ENCODE measurements at regions not wholly inside any gene's neighbourhood (a gene's known extent, or its start where the extent isn't known, plus 50 kb on each side); places are given as distances from the start of the nearest gene placed in this dataset.

DNA sequence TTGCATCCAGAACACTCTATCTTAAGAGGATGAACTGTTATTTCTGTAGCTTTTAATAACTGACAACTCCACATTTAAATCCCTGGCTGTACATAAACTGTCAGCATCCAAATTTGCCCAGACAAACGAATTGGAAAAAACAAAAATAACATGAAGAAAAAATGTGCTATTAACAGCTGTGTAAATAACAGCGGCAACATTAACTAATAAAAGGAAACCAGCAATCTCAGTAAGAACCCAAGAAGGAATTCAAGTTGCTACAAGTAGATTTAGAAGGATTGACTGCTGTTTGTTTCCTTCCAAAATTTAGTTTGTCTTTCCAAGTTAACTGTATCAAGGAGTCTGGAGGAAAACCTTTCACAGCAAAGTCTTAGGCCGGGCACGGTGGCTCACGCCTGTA lies 550.6 kb upstream of the MDFIC2 start:
- no peak overlapping the region for H2AFZ ChIP-seq (ENCODE audit: insufficient read depth, low read length, poor library complexity)
- no peak overlapping the region for H2BK5ac ChIP-seq (ENCODE audit: low read depth, low read length, poor library complexity)
- no peaks in the 10 kb centered on the region for H3K79me1 ChIP-seq (ENCODE audit: low read length)
- H3K27ac ChIP-seq (ENCODE audit: low read depth, low read length): no peak overlapping the region
- H3K9me3 ChIP-seq (ENCODE audit: insufficient read depth, low read depth, low read length): no peaks in the 10 kb centered on the region
- no peak for DNase-seq
- H3K79me2 ChIP-seq (ENCODE audit: control insufficient read depth, insufficient read depth, low read length, poor library complexity): no peaks in the 10 kb centered on the region
- H3K23ac ChIP-seq (ENCODE audit: low read length): no peak overlapping the region
- no peaks in the 10 kb centered on the region for H3K36me3 ChIP-seq (ENCODE audit: control insufficient read depth in 1 of 2, insufficient read depth in 2 of 2, low read length in 2 of 2)
- H3K4me1 ChIP-seq (ENCODE audit: control insufficient read depth in 1 of 2, insufficient read depth in 2 of 2, low read length in 2 of 2): no peaks in the 10 kb centered on the region
- no peak overlapping the region for H4K91ac ChIP-seq (ENCODE audit: low read depth, low read length)
- no peak overlapping the region for H3K14ac ChIP-seq (ENCODE audit: low read length)
- H3K4me2 ChIP-seq (ENCODE audit: low read length): no peak overlapping the region
- no peak overlapping the region for H4K12ac ChIP-seq (ENCODE audit: low read depth, low read length)
- H4K8ac ChIP-seq (ENCODE audit: low read depth, low read length): no peak overlapping the region
- H2AK5ac ChIP-seq (ENCODE audit: low read length): no peak overlapping the region
- H3K18ac ChIP-seq (ENCODE audit: low read length): no peak overlapping the region
- H3K4ac ChIP-seq (ENCODE audit: low read depth, low read length): no peak overlapping the region
- no peaks in the 10 kb centered on the region for H3K27me3 ChIP-seq (ENCODE audit: insufficient read depth, low read length)
- H2BK120ac ChIP-seq (ENCODE audit: insufficient read depth, low read length, poor library complexity): no peak overlapping the region
- no CpG with 5 or more reads among the region's 5 CpGs for WGBS (ENCODE audit: extremely low coverage, insufficient coverage, insufficient read length)
- no peak overlapping the region for H2BK12ac ChIP-seq (ENCODE audit: low read length)
- no peak overlapping the region for H3K4me3 ChIP-seq (ENCODE audit: low read depth, low read length)
- no peak overlapping the region for H3K9ac ChIP-seq (ENCODE audit: low read length)

DNA sequence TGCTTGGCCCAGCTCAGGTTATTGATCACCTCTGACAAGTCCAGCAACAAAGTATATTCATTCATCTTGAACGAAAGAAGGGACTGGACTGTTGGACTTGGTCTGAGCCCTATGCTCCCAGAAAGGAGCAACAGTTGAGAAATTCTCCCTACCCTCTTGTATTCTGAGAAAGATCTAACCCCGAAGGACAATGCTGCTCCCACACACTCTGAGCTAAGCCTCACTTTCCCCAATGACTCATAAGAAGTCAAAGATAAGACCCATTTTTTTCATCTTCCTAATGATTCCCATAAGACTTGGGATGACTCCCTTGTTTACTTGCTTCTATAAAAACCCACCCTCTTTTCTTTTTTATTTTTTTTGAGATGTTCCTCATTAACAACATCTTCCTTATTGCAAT lies 549.4 kb upstream of the MDFIC2 start:
- WGBS (ENCODE audit: extremely low coverage, insufficient coverage, insufficient read length): no CpG with 5 or more reads among the region's 2 CpGs

GRCh38 chr3:70861234-70861633 lies 548.8 kb upstream of the MDFIC2 start:
- Histone ChIP-seq H3K4me2 (ENCODE audit: low read length) (no peak overlapping the region), H3K27ac (ENCODE audit: low read depth, low read length) (no peak overlapping the region), H3K4me3 (ENCODE audit: low read depth, low read length) (no peak overlapping the region), H2BK12ac (ENCODE audit: low read length) (no peak overlapping the region), H2AFZ (ENCODE audit: insufficient read depth, low read length, poor library complexity) (no peak overlapping the region), H3K79me1 (ENCODE audit: low read length) (no peaks in the 10 kb centered on the region), H3K14ac (ENCODE audit: low read length) (no peak overlapping the region), H4K8ac (ENCODE audit: low read depth, low read length) (no peak overlapping the region), H4K91ac (ENCODE audit: low read depth, low read length) (no peak overlapping the region), H3K36me3 (ENCODE audit: control insufficient read depth in 1 of 2, insufficient read depth in 2 of 2, low read length in 2 of 2) (no peaks in the 10 kb centered on the region), H3K27me3 (ENCODE audit: insufficient read depth, low read length) (no peaks in the 10 kb centered on the region), H2AK5ac (ENCODE audit: low read length) (no peak overlapping the region), H3K23ac (ENCODE audit: low read length) (no peak overlapping the region), H2BK5ac (ENCODE audit: low read depth, low read length, poor library complexity) (no peak overlapping the region), H3K79me2 (ENCODE audit: control insufficient read depth, insufficient read depth, low read length, poor library complexity) (no peaks in the 10 kb centered on the region), H3K18ac (ENCODE audit: low read length) (no peak overlapping the region), H3K9ac (ENCODE audit: low read length) (no peak overlapping the region), H3K4ac (ENCODE audit: low read depth, low read length) (no peak overlapping the region), H4K12ac (ENCODE audit: low read depth, low read length) (no peak overlapping the region), H3K4me1 (ENCODE audit: control insufficient read depth in 1 of 2, insufficient read depth in 2 of 2, low read length in 2 of 2) (no peaks in the 10 kb centered on the region), H3K9me3 (ENCODE audit: insufficient read depth, low read depth, low read length) (no peaks in the 10 kb centered on the region), H2BK120ac (ENCODE audit: insufficient read depth, low read length, poor library complexity) (no peak overlapping the region)
- no CpG with 5 or more reads among the region's 2 CpGs for WGBS (ENCODE audit: extremely low coverage, insufficient coverage, insufficient read length)
- DNase-seq: no peak

More for the DNA sequence above, 549.4 kb upstream of the MDFIC2 start:
- no peaks in the 10 kb centered on the region for H3K79me1 ChIP-seq (ENCODE audit: low read length)
- no peak overlapping the region for H3K4ac ChIP-seq (ENCODE audit: low read depth, low read length)
- H2BK12ac ChIP-seq (ENCODE audit: low read length): no peak overlapping the region
- no peak for DNase-seq
- H3K36me3 ChIP-seq (ENCODE audit: control insufficient read depth in 1 of 2, insufficient read depth in 2 of 2, low read length in 2 of 2): no peaks in the 10 kb centered on the region
- no peak overlapping the region for H2BK120ac ChIP-seq (ENCODE audit: insufficient read depth, low read length, poor library complexity)
- H3K9ac ChIP-seq (ENCODE audit: low read length): no peak overlapping the region
- H4K91ac ChIP-seq (ENCODE audit: low read depth, low read length): no peak overlapping the region
- H3K4me3 ChIP-seq (ENCODE audit: low read depth, low read length): no peak overlapping the region
- no peak overlapping the region for H3K23ac ChIP-seq (ENCODE audit: low read length)
- H3K27ac ChIP-seq (ENCODE audit: low read depth, low read length): no peak overlapping the region
- H4K8ac ChIP-seq (ENCODE audit: low read depth, low read length): no peak overlapping the region
- H3K18ac ChIP-seq (ENCODE audit: low read length): no peak overlapping the region
- H3K79me2 ChIP-seq (ENCODE audit: control insufficient read depth, insufficient read depth, low read length, poor library complexity): no peaks in the 10 kb centered on the region
- no peaks in the 10 kb centered on the region for H3K4me1 ChIP-seq (ENCODE audit: control insufficient read depth in 1 of 2, insufficient read depth in 2 of 2, low read length in 2 of 2)
- no peak overlapping the region for H3K4me2 ChIP-seq (ENCODE audit: low read length)
- H3K27me3 ChIP-seq (ENCODE audit: insufficient read depth, low read length): no peaks in the 10 kb centered on the region
- H2BK5ac ChIP-seq (ENCODE audit: low read depth, low read length, poor library complexity): no peak overlapping the region
- no peak overlapping the region for H4K12ac ChIP-seq (ENCODE audit: low read depth, low read length)
- no peak overlapping the region for H3K14ac ChIP-seq (ENCODE audit: low read length)
- H3K9me3 ChIP-seq (ENCODE audit: insufficient read depth, low read depth, low read length): no peaks in the 10 kb centered on the region
- H2AFZ ChIP-seq (ENCODE audit: insufficient read depth, low read length, poor library complexity): no peak overlapping the region
- H2AK5ac ChIP-seq (ENCODE audit: low read length): no peak overlapping the region

DNA sequence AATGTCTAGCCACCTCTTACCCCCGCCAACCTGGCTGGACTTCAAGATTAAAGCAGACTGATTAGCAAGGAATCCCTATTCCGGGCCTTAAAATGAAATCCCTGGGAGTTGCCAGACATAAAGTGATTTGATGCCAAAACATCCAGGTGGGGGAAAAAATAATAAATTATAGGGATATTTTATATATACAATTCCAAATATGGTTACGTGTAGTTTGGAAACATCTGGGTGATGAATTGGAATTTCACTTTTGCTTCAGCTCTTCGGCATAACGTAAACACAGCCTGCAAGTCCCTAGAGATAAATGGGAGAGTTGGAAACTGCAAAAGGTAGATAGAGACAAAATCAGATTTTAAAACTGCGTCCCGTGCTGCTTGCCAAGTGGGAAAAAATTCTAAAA lies 545.5 kb upstream of the MDFIC2 start:
- no peak overlapping the region for H2AFZ ChIP-seq (ENCODE audit: insufficient read depth, low read length, poor library complexity)
- no peak overlapping the region for H3K4ac ChIP-seq (ENCODE audit: low read depth, low read length)
- no peak overlapping the region for H3K27ac ChIP-seq (ENCODE audit: low read depth, low read length)
- no peak overlapping the region for H3K23ac ChIP-seq (ENCODE audit: low read length)
- H2BK5ac ChIP-seq (ENCODE audit: low read depth, low read length, poor library complexity): no peak overlapping the region
- no peak overlapping the region for H3K4me3 ChIP-seq (ENCODE audit: low read depth, low read length)
- H3K79me2 ChIP-seq (ENCODE audit: control insufficient read depth, insufficient read depth, low read length, poor library complexity): no peaks in the 10 kb centered on the region
- no peaks in the 10 kb centered on the region for H3K36me3 ChIP-seq (ENCODE audit: control insufficient read depth in 1 of 2, insufficient read depth in 2 of 2, low read length in 2 of 2)
- H4K12ac ChIP-seq (ENCODE audit: low read depth, low read length): no peak overlapping the region
- H4K8ac ChIP-seq (ENCODE audit: low read depth, low read length): no peak overlapping the region
- no peaks in the 10 kb centered on the region for H3K9me3 ChIP-seq (ENCODE audit: insufficient read depth, low read depth, low read length)
- H2BK12ac ChIP-seq (ENCODE audit: low read length): no peak overlapping the region
- no peaks in the 10 kb centered on the region for H3K4me1 ChIP-seq (ENCODE audit: control insufficient read depth in 1 of 2, insufficient read depth in 2 of 2, low read length in 2 of 2)
- H2BK120ac ChIP-seq (ENCODE audit: insufficient read depth, low read length, poor library complexity): no peak overlapping the region
- WGBS (ENCODE audit: extremely low coverage, insufficient coverage, insufficient read length): no CpG with 5 or more reads among the region's 7 CpGs
- no peaks in the 10 kb centered on the region for H3K79me1 ChIP-seq (ENCODE audit: low read length)
- no peak overlapping the region for H4K91ac ChIP-seq (ENCODE audit: low read depth, low read length)
- H3K4me2 ChIP-seq (ENCODE audit: low read length): no peak overlapping the region
- H2AK5ac ChIP-seq (ENCODE audit: low read length): no peak overlapping the region
- DNase-seq: no peak
- H3K27me3 ChIP-seq (ENCODE audit: insufficient read depth, low read length): no peaks in the 10 kb centered on the region
- H3K18ac ChIP-seq (ENCODE audit: low read length): no peak overlapping the region
- no peak overlapping the region for H3K9ac ChIP-seq (ENCODE audit: low read length)
- no peak overlapping the region for H3K14ac ChIP-seq (ENCODE audit: low read length)
